Peyer's patch (tissue), 4 donors: ENCODE measurements at regions not wholly inside any gene's neighbourhood (a gene's known extent, or its start where the extent isn't known, plus 50 kb on each side); places are given as distances from the start of the nearest gene placed in this dataset.
A peak's percentile ranks its signal among the peaks of the same experiment; 100 is the strongest.

Source experiments
- DNase-seq, 3 donors: peaks; one replicate each; pipeline ENCODE4 v3.0.0-alpha.2; 2017 to 2019
- H3K27ac ChIP-seq, 4 donors: fragments of 200-600 bp; sonication (generic); one replicate each; pipeline ENCODE4 v1.5.1; 2016 to 2019
- H3K27me3 ChIP-seq, 2 donors: fragments of 200-600 bp; sonication (generic); one replicate each; pipeline ENCODE4 v1.5.1; 2019
- H3K36me3 ChIP-seq, 3 donors: fragments of 200-600 bp; sonication (generic); one replicate each; pipeline ENCODE4 v1.5.1; 2016 to 2019
- H3K4me1 ChIP-seq, 4 donors: fragments of 200-600 bp; sonication (generic); one replicate each; pipeline ENCODE4 v1.5.1; 2016 to 2019
- H3K4me3 ChIP-seq, 4 donors: fragments of 200-600 bp; sonication (generic); 1 replicate in 3 of 4; 2 replicates in 1 of 4; pipeline ENCODE4 v1.5.1; 2016 to 2019; ENCODE audit warnings: mild to moderate bottlenecking in 1 of 4
- H3K9me3 ChIP-seq, 4 donors: fragments of 200-600 bp; sonication (generic); one replicate each; pipeline ENCODE4 v1.5.1; 2016 to 2019; ENCODE audit warnings: mild to moderate bottlenecking in 1 of 4
- CTCF ChIP-seq, 6 experiments: fragments of 450-650 bp in 4 of 6; fragments of 200-600 bp in 2 of 6; sonication (generic) in 1 of 6; IDR thresholded peaks; one replicate each; pipeline ENCODE4 v1.5.1; 2017 to 2019; ENCODE audit warnings: antibody characterized with exemption in 6 of 6, mild to moderate bottlenecking in 3 of 6, moderate library complexity in 1 of 6
- POLR2A ChIP-seq, 2 donors: fragments of 450-650 bp; IDR thresholded peaks; one replicate each; pipeline ENCODE4 v1.5.1; 2017; ENCODE audit warnings: antibody characterized with exemption in 2 of 2, mild to moderate bottlenecking in 2 of 2, moderate library complexity in 2 of 2

DNA sequence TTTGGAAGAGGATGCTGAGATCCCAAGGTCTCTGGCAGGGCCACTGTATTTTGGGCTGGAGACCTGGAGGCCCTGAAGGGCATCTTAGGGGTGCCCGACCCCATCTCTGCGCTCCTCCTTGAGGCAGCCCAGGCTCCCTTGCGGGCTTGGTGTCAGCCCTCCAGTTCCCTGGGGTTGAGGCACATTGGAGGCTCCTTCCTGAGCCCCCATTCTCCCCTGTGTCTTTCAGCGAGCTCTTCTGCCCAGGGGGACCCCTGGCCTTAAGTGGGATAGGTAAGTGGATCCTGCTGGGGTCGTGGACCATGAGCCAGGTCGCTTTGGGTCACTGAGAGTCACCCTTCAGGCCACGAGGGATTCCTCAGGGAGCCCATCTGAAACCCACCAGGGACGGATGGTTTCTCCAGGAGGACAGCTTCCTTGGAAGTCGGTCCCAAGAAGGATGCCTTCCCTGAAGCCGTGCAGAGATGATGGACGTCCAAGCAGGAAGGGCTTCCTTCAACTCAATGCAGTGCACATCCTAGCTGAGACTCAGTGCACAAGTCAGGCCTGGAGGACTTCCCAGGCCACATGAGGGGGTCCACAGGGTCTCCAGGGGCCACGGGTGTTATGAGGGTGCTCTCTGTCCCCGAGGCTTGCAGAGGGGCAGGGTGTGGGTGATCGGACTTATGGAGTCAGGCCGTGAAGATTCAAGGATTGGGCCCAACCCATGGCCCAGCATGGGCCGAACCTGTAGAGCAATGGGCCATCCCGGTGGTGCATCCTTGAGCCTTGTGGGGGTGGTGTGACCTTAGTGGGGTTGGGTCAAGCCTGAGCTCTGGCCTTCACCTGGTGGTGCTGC, 224.3 kb downstream of the SNRPN start:
- peaks cover 0 to 58% (median 12%) of the 10 kb centered on the region in 4 donors for H3K9me3 ChIP-seq
- H3K27ac ChIP-seq, result no peak overlapping the region
- peak; percentile 5 to 31 (median 15) for DNase-seq
- H3K4me3 ChIP-seq, result no peak overlapping the region
- no peaks in the 10 kb centered on the region for H3K27me3 ChIP-seq
- no peaks in the 10 kb centered on the region for H3K4me1 ChIP-seq
- TF ChIP-seq POLR2A (IDR thresholded peaks at IDR 0.05), result no peak
- TF ChIP-seq CTCF (IDR thresholded peaks at IDR 0.05), result no peak
- H3K36me3 ChIP-seq, result no peaks in the 10 kb centered on the region

- no peaks in the 10 kb centered on the region for H3K27me3 ChIP-seq
- H3K27ac ChIP-seq, result no peak overlapping the region
- TF ChIP-seq CTCF (IDR thresholded peaks at IDR 0.05), result no peak
- no peak for TF ChIP-seq POLR2A (IDR thresholded peaks at IDR 0.05)
- H3K4me3 ChIP-seq, result no peak overlapping the region
- H3K9me3 ChIP-seq, result peaks cover 0 to 52% (median 11%) of the 10 kb centered on the region in 4 donors
- no peaks in the 10 kb centered on the region for H3K36me3 ChIP-seq
- DNase-seq, result peak in 2 of 3 donors; percentile 19 to 22
- H3K4me1 ChIP-seq, result no peaks in the 10 kb centered on the region
Observed at GRCh38 chr15:25179673-25180511, 225.1 kb downstream of the SNRPN start.

DNA sequence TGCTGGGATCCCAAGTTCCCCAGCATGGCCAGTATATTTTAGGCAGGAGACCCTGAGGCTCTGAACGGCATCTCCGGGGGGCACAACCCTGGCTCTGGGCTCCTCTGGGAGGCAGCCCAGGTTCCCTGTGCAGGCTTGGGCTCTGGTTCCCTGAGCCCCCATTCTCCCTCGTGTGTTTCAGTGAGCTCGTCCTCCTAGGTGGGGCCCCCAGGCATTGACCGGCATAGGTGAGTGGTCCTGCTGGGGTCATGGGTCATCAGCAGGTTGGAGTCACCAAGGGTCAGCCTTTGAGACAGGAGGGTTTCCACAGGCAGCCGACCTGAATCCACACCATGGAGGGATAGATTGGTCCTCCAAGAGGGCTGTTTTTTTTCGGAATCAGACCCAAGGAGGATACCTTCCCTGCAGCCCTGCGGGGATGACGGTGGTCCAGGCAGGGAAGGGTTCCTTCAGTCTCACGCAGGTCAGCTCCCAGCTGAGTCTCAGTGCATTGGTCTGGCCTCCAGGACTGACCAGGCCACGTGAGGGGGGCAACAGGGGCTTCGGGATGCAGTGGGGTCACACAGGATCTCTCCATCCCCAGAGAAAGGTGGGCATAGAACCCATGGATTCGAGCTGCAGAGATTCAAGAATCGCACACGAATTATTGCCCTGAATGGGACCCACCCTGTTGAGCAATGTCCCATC, 226.0 kb downstream of the SNRPN start:
- Histone ChIP-seq H3K4me1 (no peaks in the 10 kb centered on the region), H3K9me3 (peaks cover 0 to 43% (median 7%) of the 10 kb centered on the region in 4 donors), H3K36me3 (no peaks in the 10 kb centered on the region), H3K27ac (no peak overlapping the region), H3K27me3 (no peaks in the 10 kb centered on the region), H3K4me3 (no peak overlapping the region)
- TF ChIP-seq POLR2A (IDR thresholded peaks at IDR 0.05), result no peak
- TF ChIP-seq CTCF (IDR thresholded peaks at IDR 0.05), result no peak
- peak in 1 of 3 donors; percentile 15 for DNase-seq

- no peaks in the 10 kb centered on the region for H3K4me1 ChIP-seq
- H3K27ac ChIP-seq, result no peak overlapping the region
- no peak overlapping the region for H3K4me3 ChIP-seq
- no peaks in the 10 kb centered on the region for H3K27me3 ChIP-seq
- TF ChIP-seq POLR2A (IDR thresholded peaks at IDR 0.05), result no peak
- TF ChIP-seq CTCF (IDR thresholded peaks at IDR 0.05), result no peak
- H3K9me3 ChIP-seq, result peaks cover 0 to 39% (median 3%) of the 10 kb centered on the region in 4 donors
- DNase-seq, result peak in 2 of 3 donors; percentile 33 to 34
- no peaks in the 10 kb centered on the region for H3K36me3 ChIP-seq
Observed at GRCh38 chr15:25181293-25182097, 226.7 kb downstream of the SNRPN start.

DNA sequence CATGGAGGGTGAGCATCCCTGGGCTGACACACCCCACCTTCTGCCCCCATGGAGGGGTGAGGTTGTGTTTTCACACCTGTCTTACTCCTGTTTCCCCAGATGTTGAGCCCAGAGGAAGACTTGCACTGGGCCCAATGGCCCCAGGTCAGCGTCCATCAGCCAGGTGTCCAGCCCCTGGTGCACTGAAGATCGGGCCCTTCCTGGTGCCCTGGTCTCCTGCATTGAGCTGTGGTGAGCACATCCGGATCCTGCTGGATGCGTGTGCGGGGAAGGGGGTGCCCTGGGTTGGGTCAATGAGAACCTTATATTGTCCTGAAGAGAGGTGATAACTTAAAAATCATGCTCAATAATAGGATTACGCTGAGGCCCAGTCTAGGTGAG, 227.3 kb downstream of the SNRPN start:
- peaks cover 0 to 35% (median 0%) of the 10 kb centered on the region in 4 donors for H3K9me3 ChIP-seq

More for the DNA sequence above, 227.3 kb downstream of the SNRPN start:
- Histone ChIP-seq H3K27me3 (no peaks in the 10 kb centered on the region), H3K4me3 (no peak overlapping the region), H3K27ac (no peak overlapping the region), H3K4me1 (no peaks in the 10 kb centered on the region), H3K36me3 (no peaks in the 10 kb centered on the region)
- TF ChIP-seq POLR2A (IDR thresholded peaks at IDR 0.05) (no peak), CTCF (IDR thresholded peaks at IDR 0.05) (no peak)
- DNase-seq, result no peak
